Naive B cell (primary cell): ENCODE measurements at regions not wholly inside any gene's neighbourhood (a gene's known extent, or its start where the extent isn't known, plus 50 kb on each side); places are given as distances from the start of the nearest gene placed in this dataset.
A peak's percentile ranks its signal among the peaks of the same experiment; 100 is the strongest.

ENCODE experiments used
- ATAC-seq, 2 donors: fragments of 150-1000 bp; cut with Tn5 transposase; 2 replicates each; pipeline ENCODE4 v1.10.0; 2021; ENCODE audit warnings: low read depth in 2 of 2, mild to moderate bottlenecking in 2 of 2, moderate library complexity in 2 of 2
- DNase-seq: peaks from one replicate; pipeline ENCODE4 v3.0.0; 2022
- H3K27ac Mint-ChIP-seq, 6 donors: one replicate each; pipeline ENCODE4 v1.8.0; 2020 to 2022; ENCODE audit warnings: mild to moderate bottlenecking in 6 of 6, mixed read lengths in 6 of 6, moderate library complexity in 5 of 6, inconsistent platforms in 2 of 6
- H3K27me3 Mint-ChIP-seq, 3 donors: one replicate each; pipeline ENCODE4 v1.8.0; 2021 to 2022; ENCODE audit warnings: mixed read lengths in 3 of 3, mild to moderate bottlenecking in 1 of 3
- H3K36me3 Mint-ChIP-seq, 2 donors: one replicate each; pipeline ENCODE4 v1.8.0; 2020 to 2022; ENCODE audit warnings: mixed read lengths in 2 of 2, inconsistent platforms in 1 of 2, mild to moderate bottlenecking in 1 of 2
- H3K4me1 Mint-ChIP-seq, 3 donors: one replicate each; pipeline ENCODE4 v1.8.0; 2020 to 2022; ENCODE audit warnings: mixed read lengths in 3 of 3, inconsistent platforms in 1 of 3, mild to moderate bottlenecking in 1 of 3, moderate library complexity in 1 of 3
- H3K4me3 Mint-ChIP-seq, 8 donors: one replicate each; pipeline ENCODE4 v1.8.0; 2020 to 2022; ENCODE audit warnings: mild to moderate bottlenecking in 8 of 8, mixed read lengths in 8 of 8, moderate library complexity in 8 of 8, inconsistent platforms in 2 of 8
- H3K9me3 Mint-ChIP-seq, 7 donors: one replicate each; pipeline ENCODE4 v1.8.0; 2020 to 2022; ENCODE audit warnings: mixed read lengths in 7 of 7, mild to moderate bottlenecking in 5 of 7, inconsistent platforms in 2 of 7, moderate library complexity in 1 of 7

DNA sequence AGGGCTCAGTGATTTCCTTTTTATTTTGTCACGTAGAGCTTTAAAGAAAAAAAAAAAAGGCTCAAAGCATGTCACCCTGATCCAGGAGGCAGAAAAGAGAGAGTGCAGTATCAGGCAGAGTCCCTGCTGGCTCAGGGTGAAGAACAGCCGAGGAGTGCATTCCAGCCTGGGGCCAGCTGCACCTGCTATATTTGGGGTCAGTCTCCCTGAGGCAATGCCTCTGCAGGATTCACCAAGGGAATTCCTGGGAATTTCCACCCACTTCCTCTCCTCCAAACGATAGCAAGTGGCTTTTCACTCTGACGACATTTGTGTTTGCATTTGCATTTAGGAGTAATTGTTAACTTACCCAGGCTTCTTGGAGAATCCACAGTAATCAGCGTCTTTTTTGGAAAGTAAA, 202.9 kb upstream of the CTNNB1 start:
- no peak overlapping the region for H3K27ac Mint-ChIP-seq
- ATAC-seq (no peak), DNase-seq (no peak)
- H3K9me3 Mint-ChIP-seq: no peaks in the 10 kb centered on the region
- H3K27me3 Mint-ChIP-seq: peaks cover 0 to 15% (median 0%) of the 10 kb centered on the region in 3 donors
- H3K4me3 Mint-ChIP-seq: no peak overlapping the region
- no peaks in the 10 kb centered on the region for H3K4me1 Mint-ChIP-seq
- H3K36me3 Mint-ChIP-seq: no peaks in the 10 kb centered on the region

DNA sequence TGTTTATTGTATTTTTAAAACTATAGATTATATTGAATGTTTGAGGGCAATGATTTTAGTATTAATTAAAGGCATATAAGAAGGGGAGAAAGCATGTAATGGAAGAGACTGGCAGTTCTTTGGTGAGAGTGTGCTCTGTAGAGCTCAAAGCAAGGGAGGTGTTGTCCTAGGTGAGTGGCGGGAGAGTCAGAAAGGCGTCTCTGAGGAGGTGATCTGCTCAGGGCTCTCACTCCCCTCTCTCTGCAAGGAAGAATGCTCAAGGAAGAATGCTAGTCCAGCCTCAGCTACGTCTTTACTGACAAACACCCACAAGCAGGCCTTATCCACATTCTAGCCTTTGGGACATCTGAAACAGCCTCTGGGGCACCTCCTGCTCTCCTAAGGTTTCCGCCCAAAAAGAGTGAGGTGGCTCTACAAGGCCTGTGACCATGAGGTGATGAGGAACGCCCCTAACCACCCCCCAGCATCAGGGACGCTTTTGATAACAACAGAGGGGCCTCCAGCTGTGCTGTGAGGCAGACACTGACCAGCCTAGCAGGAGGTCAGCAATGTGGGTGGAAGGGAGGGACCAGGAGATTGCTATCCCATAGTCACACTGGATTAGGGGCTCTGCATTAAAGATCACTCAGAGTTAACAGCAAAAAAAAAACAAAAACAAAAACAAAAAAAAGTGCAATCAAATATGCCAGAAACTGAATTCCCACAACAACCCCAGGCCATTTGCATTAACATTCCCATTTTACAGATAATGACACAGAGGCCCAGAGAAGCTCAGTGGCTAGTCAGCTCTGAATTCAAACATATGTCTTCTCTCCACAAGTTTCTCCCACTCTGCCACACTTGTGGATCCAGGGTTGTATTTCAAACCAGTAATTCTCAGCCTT, 202.2 kb upstream of the CTNNB1 start:
- no peak for DNase-seq
- no peak for ATAC-seq
- Mint-ChIP-seq H3K4me1 (no peaks in the 10 kb centered on the region), H3K4me3 (no peak overlapping the region), H3K36me3 (no peaks in the 10 kb centered on the region), H3K27me3 (peaks cover 0 to 15% (median 0%) of the 10 kb centered on the region in 3 donors), H3K27ac (no peak overlapping the region), H3K9me3 (no peaks in the 10 kb centered on the region)

DNA sequence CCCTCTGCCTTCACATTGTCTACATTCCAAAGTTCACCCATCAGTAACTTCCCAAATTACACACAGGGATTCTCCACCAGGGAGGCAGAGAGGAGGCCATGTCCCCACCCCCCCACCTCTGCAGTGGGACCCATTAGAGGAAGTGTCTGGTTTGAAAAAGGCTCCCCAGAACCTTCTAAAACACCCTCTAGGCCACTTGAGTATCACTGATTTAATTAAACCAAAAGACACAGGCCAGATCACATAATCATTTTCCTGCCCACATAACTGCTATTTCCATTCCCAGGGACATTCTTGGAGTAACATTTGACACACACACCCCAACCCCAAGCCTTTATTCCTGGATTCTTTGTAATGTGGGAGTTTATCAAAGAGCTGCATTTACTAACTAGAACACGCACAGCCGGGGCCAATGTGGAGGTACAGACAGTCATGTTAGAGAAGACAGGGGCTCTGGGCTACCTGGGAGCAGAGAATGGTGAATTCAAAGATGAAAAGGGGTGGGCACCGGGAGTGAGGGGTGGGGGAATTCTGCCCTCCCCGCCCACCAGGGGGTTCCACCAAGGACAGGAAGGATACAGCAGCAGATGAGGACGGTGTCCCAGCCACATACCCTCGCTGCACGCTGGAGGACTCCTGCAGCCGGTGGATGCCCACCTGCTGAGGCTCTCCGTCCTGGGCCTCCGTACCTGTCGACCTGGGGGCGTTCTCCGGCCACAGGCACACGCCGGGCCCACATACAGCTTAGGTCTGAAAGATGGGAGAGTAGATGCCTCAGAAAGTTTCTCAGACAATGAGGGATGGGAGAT, 201.4 kb upstream of the CTNNB1 start:
- no peaks in the 10 kb centered on the region for H3K9me3 Mint-ChIP-seq
- ATAC-seq (no peak), DNase-seq (no peak)
- peaks cover 0 to 20% (median 4%) of the 10 kb centered on the region in 3 donors for H3K27me3 Mint-ChIP-seq
- H3K36me3 Mint-ChIP-seq: no peaks in the 10 kb centered on the region
- no peak overlapping the region for H3K27ac Mint-ChIP-seq
- H3K4me1 Mint-ChIP-seq: peaks cover 0 to 3% (median 0%) of the 10 kb centered on the region in 3 donors
- H3K4me3 Mint-ChIP-seq: no peak overlapping the region

DNA sequence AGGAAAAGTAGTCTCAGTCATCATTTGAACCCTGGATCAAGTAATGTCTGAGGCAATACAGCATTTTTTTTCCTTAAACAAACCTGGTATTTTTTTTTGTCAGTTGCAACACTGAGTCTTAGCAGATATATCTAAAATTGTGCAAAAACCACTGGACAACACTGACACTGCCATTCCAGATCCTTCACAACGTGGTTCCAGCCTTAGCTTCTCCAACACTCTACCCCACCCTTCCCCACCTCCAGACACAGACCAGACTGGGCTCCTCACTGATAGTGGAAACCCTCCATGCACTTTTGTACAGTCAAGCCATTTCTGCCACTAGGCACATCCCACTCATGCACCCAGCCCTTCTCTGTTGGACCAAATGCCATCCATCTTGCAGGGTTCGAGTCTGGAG, 199.6 kb upstream of the CTNNB1 start:
- DNase-seq (no peak), ATAC-seq (no peak)
- Mint-ChIP-seq H3K27ac (peak overlapping the region in 2 of 6 donors; percentile 26 to 58), H3K27me3 (peaks cover 0 to 20% (median 4%) of the 10 kb centered on the region in 3 donors), H3K4me1 (peaks cover 0 to 3% (median 0%) of the 10 kb centered on the region in 3 donors), H3K9me3 (no peaks in the 10 kb centered on the region), H3K4me3 (no peak overlapping the region), H3K36me3 (no peaks in the 10 kb centered on the region)

DNA sequence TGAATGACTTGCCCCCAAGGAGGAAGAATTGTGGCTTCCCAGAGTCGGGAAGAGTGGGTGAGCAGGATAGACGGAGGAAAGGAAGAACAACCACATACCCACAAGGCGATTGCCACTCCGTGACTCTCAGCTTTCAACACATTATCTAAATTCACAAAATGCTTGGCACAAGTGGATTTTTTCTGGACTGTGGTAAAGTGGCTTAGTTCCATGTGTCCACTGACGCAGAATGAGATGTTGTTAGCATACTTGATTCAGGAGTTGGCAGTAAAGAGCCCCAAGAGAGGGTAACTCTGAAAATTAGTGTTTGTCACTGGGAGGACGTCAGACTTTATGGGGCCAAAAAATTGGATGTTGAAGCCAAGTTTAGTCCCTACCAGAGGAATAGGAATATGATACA, 198.8 kb upstream of the CTNNB1 start:
- Mint-ChIP-seq H3K27me3 (peaks cover 0 to 20% (median 4%) of the 10 kb centered on the region in 3 donors), H3K27ac (no peak overlapping the region), H3K36me3 (no peaks in the 10 kb centered on the region), H3K4me1 (peaks cover 0 to 3% (median 0%) of the 10 kb centered on the region in 3 donors), H3K4me3 (no peak overlapping the region), H3K9me3 (no peaks in the 10 kb centered on the region)
- ATAC-seq (no peak), DNase-seq (no peak)

DNA sequence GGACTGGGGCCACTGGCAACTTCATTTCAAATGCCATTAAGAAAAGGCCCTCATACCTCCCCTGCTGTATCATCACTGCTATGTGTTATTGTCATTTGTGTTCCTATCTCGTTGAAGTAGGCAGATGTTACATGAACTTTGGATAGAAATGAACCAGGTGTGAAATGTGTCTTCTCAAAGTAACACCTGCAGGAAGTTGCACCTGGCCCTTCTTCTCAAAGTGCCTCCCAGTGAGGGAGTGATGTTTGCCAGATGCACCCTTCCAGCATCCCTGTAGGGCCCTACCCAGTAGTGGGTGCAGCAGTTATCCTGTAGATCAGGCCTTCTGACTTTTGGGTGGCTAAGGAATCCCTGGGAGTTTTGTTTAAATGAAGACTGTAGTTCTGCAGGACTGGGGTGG, 197.7 kb upstream of the CTNNB1 start:
- Mint-ChIP-seq H3K4me3 (no peak overlapping the region), H3K27me3 (peaks cover 0 to 24% (median 4%) of the 10 kb centered on the region in 3 donors), H3K27ac (no peak overlapping the region), H3K36me3 (no peaks in the 10 kb centered on the region), H3K9me3 (peaks cover 0 to 1% (median 0%) of the 10 kb centered on the region in 7 donors), H3K4me1 (peaks cover 0 to 3% (median 0%) of the 10 kb centered on the region in 3 donors)
- ATAC-seq (no peak), DNase-seq (no peak)

DNA sequence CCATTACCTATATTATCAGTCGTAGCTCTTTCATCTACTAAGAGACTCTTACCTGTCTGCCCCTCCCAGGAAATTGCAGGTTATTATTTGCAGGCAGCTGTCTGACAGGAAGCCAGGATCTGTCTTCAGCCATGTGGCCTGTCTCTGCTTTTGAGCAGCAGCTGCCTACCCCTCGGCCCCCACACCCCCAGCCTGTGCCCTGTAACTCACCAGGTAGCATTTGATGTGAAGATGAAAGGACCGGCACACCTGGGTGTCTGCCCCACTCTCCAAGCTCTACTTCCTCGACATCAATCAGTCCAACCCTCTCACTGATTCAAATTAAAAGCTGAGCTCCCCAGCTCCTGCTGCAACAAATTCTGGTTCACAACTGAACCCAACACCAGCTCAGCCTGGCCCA, 197.2 kb upstream of the CTNNB1 start:
- peaks cover 0 to 29% (median 4%) of the 10 kb centered on the region in 3 donors for H3K27me3 Mint-ChIP-seq

DNA sequence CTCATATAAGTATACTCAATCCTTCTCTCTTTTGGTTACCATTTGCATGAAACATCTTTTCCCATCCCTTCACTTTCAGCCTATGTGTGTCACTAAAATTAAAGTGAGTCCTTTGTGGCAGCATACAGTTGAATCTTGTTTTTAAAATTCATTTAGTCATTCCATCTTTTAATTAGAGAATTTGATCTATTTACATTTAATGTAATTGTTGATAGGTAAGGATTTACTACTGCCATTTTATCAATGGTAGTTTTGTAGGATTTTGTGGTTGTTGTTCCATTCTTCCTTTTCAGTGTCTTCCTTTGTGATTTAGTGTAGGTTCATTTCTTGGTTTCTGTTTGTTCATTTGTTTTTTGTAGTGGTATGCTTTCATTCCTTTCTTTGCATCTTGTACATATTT, 191.9 kb upstream of the CTNNB1 start:
- H3K4me3 Mint-ChIP-seq: no peak overlapping the region
- peaks cover 8 to 19% (median 17%) of the 10 kb centered on the region in 3 donors for H3K27me3 Mint-ChIP-seq
- DNase-seq: no peak
- H3K9me3 Mint-ChIP-seq: peaks cover 10 to 27% (median 19%) of the 10 kb centered on the region in 7 donors
- H3K4me1 Mint-ChIP-seq: peaks cover 0 to under 1% (median 0%) of the 10 kb centered on the region in 3 donors
- H3K27ac Mint-ChIP-seq: no peak overlapping the region
- ATAC-seq: no peak
- H3K36me3 Mint-ChIP-seq: peaks cover 12 to 14% of the 10 kb centered on the region in 2 donors

More for the DNA sequence above, 197.2 kb upstream of the CTNNB1 start:
- H3K4me1 Mint-ChIP-seq: peaks cover 0 to 3% (median 0%) of the 10 kb centered on the region in 3 donors
- DNase-seq (no peak), ATAC-seq (no peak)
- H3K36me3 Mint-ChIP-seq: no peaks in the 10 kb centered on the region
- peaks cover 0 to 7% (median 2%) of the 10 kb centered on the region in 7 donors for H3K9me3 Mint-ChIP-seq
- H3K27ac Mint-ChIP-seq: no peak overlapping the region
- no peak overlapping the region for H3K4me3 Mint-ChIP-seq

DNA sequence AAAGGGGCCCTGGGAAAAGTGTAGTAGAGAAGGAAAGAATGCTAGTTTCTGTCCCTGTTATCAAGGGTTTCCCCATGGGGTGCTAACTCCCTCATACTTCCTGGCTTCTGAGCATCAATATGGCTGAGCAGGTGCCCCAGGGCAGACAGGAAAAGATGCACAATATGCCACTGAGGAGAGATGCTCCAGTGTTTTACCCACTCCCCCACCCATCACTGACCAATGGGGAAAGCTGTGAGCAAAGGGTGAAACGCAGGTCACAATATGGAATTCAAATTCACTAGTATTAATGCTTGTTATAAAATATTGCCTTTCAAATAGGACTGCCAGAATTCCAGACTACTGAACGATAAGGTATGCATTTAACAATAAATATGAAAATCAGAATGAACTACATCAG, 187.5 kb upstream of the CTNNB1 start:
- Mint-ChIP-seq H3K4me1 (no peaks in the 10 kb centered on the region), H3K27ac (no peak overlapping the region)
- no peak for ATAC-seq

DNA sequence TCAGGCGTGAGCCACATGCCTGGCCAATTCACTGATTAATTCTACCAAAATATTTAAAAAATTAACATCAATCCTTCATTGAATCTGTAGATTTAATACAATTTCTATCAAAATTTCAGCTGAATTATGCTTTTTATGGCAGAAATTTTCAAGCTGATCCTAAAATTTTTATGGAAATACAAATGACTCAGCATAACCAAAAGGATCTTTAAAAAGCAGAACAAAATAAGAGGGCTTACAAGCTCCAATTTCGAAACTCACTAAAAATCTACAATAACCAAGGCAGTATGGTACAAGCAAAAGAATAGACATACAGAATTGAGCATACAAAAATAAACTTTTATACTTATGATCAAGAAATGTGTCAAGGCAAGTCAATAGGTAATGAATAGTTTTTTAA, 180.4 kb upstream of the CTNNB1 start:
- no peaks in the 10 kb centered on the region for H3K4me1 Mint-ChIP-seq
- DNase-seq (no peak), ATAC-seq (no peak)
- H3K9me3 Mint-ChIP-seq: no peaks in the 10 kb centered on the region
- H3K36me3 Mint-ChIP-seq: no peaks in the 10 kb centered on the region
- H3K27me3 Mint-ChIP-seq: peaks cover 0 to 3% (median 0%) of the 10 kb centered on the region in 3 donors
- H3K27ac Mint-ChIP-seq: no peak overlapping the region
- H3K4me3 Mint-ChIP-seq: no peak overlapping the region

More for the DNA sequence above, 187.5 kb upstream of the CTNNB1 start:
- peaks cover 16 to 27% (median 18%) of the 10 kb centered on the region in 3 donors for H3K27me3 Mint-ChIP-seq
- no peak for DNase-seq
- peaks cover 10 to 25% (median 19%) of the 10 kb centered on the region in 7 donors for H3K9me3 Mint-ChIP-seq
- H3K4me3 Mint-ChIP-seq: no peak overlapping the region
- H3K36me3 Mint-ChIP-seq: peaks cover 12 to 14% of the 10 kb centered on the region in 2 donors

DNA sequence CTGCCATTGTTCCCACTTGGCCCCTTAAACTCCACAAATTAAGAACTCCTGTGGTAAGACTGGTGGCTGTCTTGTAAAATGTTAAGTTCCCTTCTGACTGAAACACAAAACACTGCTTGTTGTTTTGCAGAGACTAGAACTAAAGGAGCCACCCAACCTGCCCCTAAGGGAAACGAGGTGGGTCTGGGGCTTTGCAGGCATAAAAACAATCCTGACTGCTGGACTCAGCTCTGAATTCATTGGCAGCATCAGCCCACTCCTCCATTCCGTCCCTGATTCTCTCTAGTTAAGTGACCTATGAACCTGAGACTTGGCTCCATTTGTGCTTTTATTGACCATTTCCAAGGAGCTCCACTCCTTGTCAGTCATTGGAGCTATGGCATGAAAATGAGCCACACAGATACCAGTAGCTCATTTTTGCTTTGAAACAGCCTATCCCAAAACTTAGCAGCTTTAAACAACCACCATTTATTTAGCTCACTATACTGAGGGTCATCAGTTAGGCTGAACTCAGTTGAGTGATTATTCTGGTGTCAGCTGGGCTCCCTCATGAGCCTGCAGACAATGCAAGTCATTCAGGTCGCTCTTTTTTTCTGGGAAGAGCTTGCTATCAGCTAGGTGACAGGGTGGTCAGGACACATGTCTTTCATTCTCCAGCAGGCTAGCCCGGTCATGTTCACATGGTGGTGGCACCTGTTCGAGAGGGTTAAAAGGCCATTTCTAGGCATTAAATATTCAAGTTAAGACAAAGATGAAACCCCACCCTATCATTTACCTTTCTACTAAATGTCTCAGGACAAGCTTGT, 175.1 kb upstream of the CTNNB1 start:
- ATAC-seq (no peak), DNase-seq (no peak)
- Mint-ChIP-seq H3K4me3 (no peak overlapping the region), H3K9me3 (no peaks in the 10 kb centered on the region), H3K27ac (no peak overlapping the region), H3K27me3 (peaks cover under 1 to 3% (median 1%) of the 10 kb centered on the region in 3 donors), H3K36me3 (no peaks in the 10 kb centered on the region), H3K4me1 (no peaks in the 10 kb centered on the region)

DNA sequence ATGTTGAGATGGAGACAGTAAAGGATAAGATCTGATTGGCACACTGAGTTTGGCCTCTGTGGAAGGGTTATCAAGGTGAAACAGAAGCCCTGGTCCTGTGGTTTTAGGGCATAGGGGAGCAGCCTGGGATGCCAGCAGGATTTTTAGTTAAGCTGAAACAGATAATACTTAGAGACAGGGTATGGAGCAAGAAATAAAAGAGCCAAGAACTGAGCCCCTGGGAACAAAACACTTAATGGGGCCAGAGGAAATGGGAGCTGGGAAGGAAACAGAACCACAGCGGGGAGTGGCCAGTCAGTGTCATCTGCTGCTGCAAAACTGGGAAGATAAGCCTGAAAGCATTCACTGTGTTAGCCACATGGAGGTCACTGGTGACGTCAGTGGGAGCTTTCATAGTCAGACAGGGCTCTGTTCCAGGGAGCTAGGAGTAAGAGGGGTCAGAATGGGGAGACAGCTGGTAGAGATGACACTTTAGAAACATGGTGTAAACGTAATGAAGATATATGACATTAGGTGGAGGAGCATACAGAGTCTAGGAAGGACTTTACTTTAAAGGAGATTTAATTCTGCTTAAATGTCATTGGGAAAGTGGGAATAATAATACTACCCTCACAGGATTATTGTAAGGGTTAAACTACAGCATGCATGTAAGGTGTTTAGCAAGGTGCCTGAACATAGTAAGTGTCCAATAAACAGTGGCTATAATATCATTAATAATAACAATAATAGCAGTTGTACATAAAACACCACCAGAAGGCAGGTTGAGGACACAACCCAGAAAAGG, 172.7 kb upstream of the CTNNB1 start:
- no peak for DNase-seq
- no peak overlapping the region for H3K4me3 Mint-ChIP-seq
- no peaks in the 10 kb centered on the region for H3K9me3 Mint-ChIP-seq
- no peak overlapping the region for H3K27ac Mint-ChIP-seq
- peaks cover 0 to 8% (median 7%) of the 10 kb centered on the region in 3 donors for H3K27me3 Mint-ChIP-seq
- ATAC-seq: no peak
- H3K4me1 Mint-ChIP-seq: no peaks in the 10 kb centered on the region
- no peaks in the 10 kb centered on the region for H3K36me3 Mint-ChIP-seq
